GM23338 (cell line): ENCODE measurements at regions not wholly inside any gene's neighbourhood (a gene's known extent, or its start where the extent isn't known, plus 50 kb on each side); places are given as distances from the start of the nearest gene placed in this dataset.

Experiments used
- CTCF ChIP-seq, 2 experiments: fragments of 200-600 bp in 1 of 2; sonication (generic) in 1 of 2; conservative IDR thresholded peaks; 2 replicates each; pipeline versions ENCODE4 v1.5.1 to v1.6.1; 2016 to 2017; ENCODE audit warnings: antibody characterized with exemption in 2 of 2, low read depth in 2 of 2, mild to moderate bottlenecking in 2 of 2, moderate library complexity in 1 of 2
- POLR2AphosphoS5 ChIP-seq: IDR thresholded peaks from 2 replicates; pipeline ENCODE4 v1.6.1; 2016; ENCODE audit warnings: antibody characterized with exemption, low read depth

GRCh38 chr10:29723726-29724125, 89.0 kb upstream of the SVIL start:
- TF ChIP-seq CTCF (conservative IDR thresholded peaks at IDR 0.05; ENCODE audit: low read depth in 2 of 2) (no peak), POLR2AphosphoS5 (no peak)
